HCT116 (cell line): ENCODE measurements at regions not wholly inside any gene's neighbourhood (a gene's known extent, or its start where the extent isn't known, plus 50 kb on each side); places are given as distances from the start of the nearest gene placed in this dataset.

Experiments
- ATAC-seq: fragments of 200-7000 bp; cut with Tn5 transposase; 2 replicates; pipeline ENCODE4 v1.9.1; 2020; ENCODE audit warnings: mild to moderate bottlenecking, moderate library complexity
- BruUV-seq: library from RNA; stranded (reverse); fragments of 400-500 nt; replicated peaks from 2 replicates; lab custom pipeline; 2021; lab: Mats Ljungman, UMichigan
- CTCF ChIA-PET: fragments of 300-600 bp; sonication (Branson Sonifier 250); formaldehyde crosslinking; loops from one replicate; lab custom pipeline; 2021; ENCODE audit warnings: antibody characterized with exemption; lab: Charles Lee
- POLR2A ChIA-PET: fragments of 300-600, 350-600 bp; sonication (Branson Sonifier 250); formaldehyde crosslinking; loops from one replicate; lab custom pipeline; 2021; ENCODE audit warnings: antibody characterized with exemption; lab: Charles Lee
- RAD21 ChIA-PET, 2 experiments: fragments of 300-600 bp; sonication (Branson Sonifier 250); formaldehyde crosslinking; loops; one replicate each; lab custom pipeline; 2023; ENCODE audit warnings: low total read pairs in 2 of 2; ENCODE audit not compliant: uncharacterized antibody in 2 of 2, unreplicated experiment in 2 of 2, low non-redundant PET in 1 of 2; lab: Charles Lee
- DNase-seq: peaks from one replicate; pipeline ENCODE4 v3.0.0-alpha.2; 2010; ENCODE audit warnings: low read depth, low spot score
- H2AFZ ChIP-seq: fragments of 200-600 bp; shearing (Covaris generic), sonication (generic); 2 replicates; pipeline ENCODE4 v1.6.1; 2017; ENCODE audit warnings: low read depth, mixed run types, mixed read lengths, antibody characterized with exemption, low read length; ENCODE audit not compliant: poor library complexity, severe bottlenecking
- H3K27ac ChIP-seq: 2 replicates; pipeline ENCODE4 v1.5.1; 2012; ENCODE audit warnings: low read depth, low read length
- H3K27me3 ChIP-seq: fragments of 200-600 bp; sonication (generic); 2 replicates; pipeline ENCODE4 v1.6.1; 2016; ENCODE audit warnings: mixed run types, low read length, mixed read lengths; ENCODE audit not compliant: insufficient read depth
- H3K36me3 ChIP-seq, 2 experiments: fragments of 200-500 bp in 1 of 2; fragments of 200-600 bp in 1 of 2; sonication (Bioruptor generic) in 1 of 2; sonication (generic) in 1 of 2; 2 replicates each; pipeline versions ENCODE4 v1.5.1 to v1.6.1; 2014 to 2016; ENCODE audit warnings: low read length in 2 of 2, inconsistent platforms in 1 of 2, mixed read lengths in 1 of 2, mixed run types in 1 of 2; ENCODE audit not compliant: insufficient read depth in 2 of 2, control insufficient read depth in 1 of 2
- H3K4me1 ChIP-seq, 2 experiments: fragments of 200-600 bp in 1 of 2; sonication (generic) in 1 of 2; 2 replicates each; pipeline versions ENCODE4 v1.5.1 to v1.6.1; 2012 to 2017; ENCODE audit warnings: low read length in 2 of 2, inconsistent platforms in 1 of 2, mild to moderate bottlenecking in 1 of 2, mixed read lengths in 1 of 2, mixed run types in 1 of 2, moderate library complexity in 1 of 2; ENCODE audit not compliant: insufficient read depth in 2 of 2, control insufficient read depth in 1 of 2
- H3K4me2 ChIP-seq: fragments of 200-600 bp; sonication (generic); 2 replicates; pipeline ENCODE4 v1.6.1; 2017; ENCODE audit warnings: mixed run types, low read length, mixed read lengths
- H3K4me3 ChIP-seq, 2 experiments: fragments of 200-600 bp in 1 of 2; sonication (generic) in 1 of 2; replicated peaks in 1 of 2; 2 replicates each; pipeline ENCODE4 v1.5.1; 2011 to 2016; ENCODE audit warnings: low read length in 2 of 2, control low read depth in 1 of 2, low read depth in 1 of 2, mild to moderate bottlenecking in 1 of 2, mixed read lengths in 1 of 2, mixed run types in 1 of 2
- H3K79me2 ChIP-seq: fragments of 200-600 bp; sonication (generic); 2 replicates; pipeline ENCODE4 v1.6.1; 2017; ENCODE audit warnings: mild to moderate bottlenecking, mixed run types, low read length, moderate library complexity, mixed read lengths; ENCODE audit not compliant: insufficient read depth
- H3K9ac ChIP-seq: fragments of 200-600 bp; sonication (generic); 2 replicates; pipeline ENCODE4 v1.6.1; 2016; ENCODE audit warnings: low read length, mixed read lengths
- H3K9me2 ChIP-seq: fragments of 200-600 bp; sonication (generic), shearing (Covaris generic); 2 replicates; pipeline ENCODE4 v1.6.1; 2017; ENCODE audit warnings: mixed run types, mild to moderate bottlenecking, moderate library complexity; ENCODE audit not compliant: insufficient read depth
- H3K9me3 ChIP-seq, 2 experiments: fragments of 200-500 bp in 1 of 2; fragments of 200-600 bp in 1 of 2; sonication (Bioruptor generic) in 1 of 2; sonication (generic) in 1 of 2; 2 replicates each; pipeline ENCODE4 v1.6.1; 2014 to 2017; ENCODE audit warnings: low read length in 2 of 2, mixed read lengths in 2 of 2, inconsistent platforms in 1 of 2, low read depth in 1 of 2, mild to moderate bottlenecking in 1 of 2, mixed run types in 1 of 2, moderate library complexity in 1 of 2; ENCODE audit not compliant: control insufficient read depth in 1 of 2, insufficient read depth in 1 of 2
- H4K20me1 ChIP-seq: fragments of 200-600 bp; sonication (generic), shearing (Covaris generic); 2 replicates; pipeline ENCODE4 v1.6.1; 2017; ENCODE audit warnings: mixed run types, mild to moderate bottlenecking, moderate library complexity; ENCODE audit not compliant: insufficient read depth
- CBX3 ChIP-seq: IDR thresholded peaks from 2 replicates; pipeline ENCODE4 v1.6.1; 2012; ENCODE audit warnings: low read depth
- EGR1 ChIP-seq: IDR thresholded peaks from 2 replicates; pipeline ENCODE4 v1.6.1; 2012; ENCODE audit warnings: low read depth
- ELF1 ChIP-seq: IDR thresholded peaks from 2 replicates; pipeline ENCODE4 v1.6.1; 2012; ENCODE audit warnings: low read depth, borderline replicate concordance
- EZH2 ChIP-seq: fragments of 200-600 bp; sonication (generic); IDR thresholded peaks from 2 replicates; pipeline ENCODE4 v1.6.1; 2017; ENCODE audit warnings: antibody characterized with exemption, mixed run types
- EZH2phosphoT487 ChIP-seq: fragments of 200-600 bp; IDR thresholded peaks from 2 replicates; pipeline ENCODE4 v1.6.1; 2018; ENCODE audit warnings: antibody characterized with exemption, borderline replicate concordance
- FOSL1 ChIP-seq: IDR thresholded peaks from 2 replicates; pipeline ENCODE4 v1.6.1; 2012; ENCODE audit warnings: low read depth
- JUND ChIP-seq: IDR thresholded peaks from 2 replicates; pipeline ENCODE4 v1.6.1; 2012
- POLR2A ChIP-seq: IDR thresholded peaks from 2 replicates; pipeline ENCODE4 v1.7.0; 2011; ENCODE audit warnings: borderline replicate concordance; ENCODE audit not compliant: insufficient read depth, insufficient read length; ENCODE audit errors: extremely low read depth
- POLR2AphosphoS5 ChIP-seq: IDR thresholded peaks from 2 replicates; pipeline ENCODE4 v1.6.1; 2011; ENCODE audit warnings: mild to moderate bottlenecking, low read depth, low read length, moderate library complexity
- SRF ChIP-seq: IDR thresholded peaks from 2 replicates; pipeline ENCODE4 v1.6.1; 2012; ENCODE audit warnings: low read depth
- TCF7L2 ChIP-seq: IDR thresholded peaks from 2 replicates; pipeline ENCODE4 v1.7.0; 2011; ENCODE audit warnings: borderline replicate concordance, inconsistent platforms; ENCODE audit not compliant: insufficient read depth, insufficient read length; ENCODE audit errors: extremely low read depth
- YY1 ChIP-seq: IDR thresholded peaks from 2 replicates; pipeline ENCODE4 v1.6.1; 2011; ENCODE audit warnings: low read length, low read depth, moderate library complexity, mild to moderate bottlenecking; ENCODE audit not compliant: insufficient replicate concordance; ENCODE audit errors: extremely low read depth
- ZNF274 ChIP-seq: fragments of 200-500 bp; sonication (Bioruptor generic); IDR thresholded peaks from 2 replicates; pipeline ENCODE4 v1.6.1; 2014; ENCODE audit warnings: mild to moderate bottlenecking, low read depth, low read length, inconsistent platforms
- intact Hi-C: fragments of 100-400 bp; cut with micrococcal nuclease; formaldehyde crosslinking; loops from 2 replicates; pipeline ENCODE4 v1.10.0; 2022
- TF ChIP-seq, protein P1 (sequence below): IDR thresholded peaks from 2 replicates; pipeline ENCODE4 v1.6.1; 2011; ENCODE audit warnings: mild to moderate bottlenecking, low read length, moderate library complexity; ENCODE audit not compliant: insufficient replicate concordance; ENCODE audit errors: extremely low read depth
- TF ChIP-seq, protein P2 (sequence below): IDR thresholded peaks from 2 replicates; pipeline ENCODE4 v1.6.1; 2012
- TF ChIP-seq, protein P3 (sequence below): IDR thresholded peaks from 2 replicates; pipeline ENCODE4 v1.6.1; 2012; ENCODE audit warnings: low read depth

DNA sequence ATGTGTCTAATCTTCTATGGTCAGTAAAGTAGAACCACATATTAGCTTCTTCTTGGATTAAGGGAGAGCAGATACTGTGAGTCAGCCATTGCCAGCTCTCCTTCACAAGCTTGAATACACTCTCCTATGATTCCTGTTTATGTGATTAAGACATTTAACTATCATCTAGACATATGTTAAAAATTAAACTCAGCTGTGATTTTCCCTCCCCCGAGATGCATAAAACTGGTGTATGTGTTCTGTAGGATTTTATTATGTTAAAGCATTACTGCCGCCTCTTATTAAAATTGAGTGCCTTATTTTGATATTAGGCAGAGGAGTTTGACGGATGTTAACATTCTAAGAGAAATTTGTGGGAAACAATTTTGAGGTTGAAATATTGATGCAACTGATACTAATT, 114.6 kb downstream of the ACTBL2 start:
- ATAC-seq (no peak), DNase-seq (no peak)
- CTCF ChIA-PET: no interaction called here
- intact Hi-C loops: no loop called here
- H3K27ac ChIP-seq: peak overlapping the region; percentile 93
- no peaks in the 10 kb centered on the region for H3K9me3 ChIP-seq
- TF ChIP-seq JUND: no peak
- no peak for TF ChIP-seq ELF1
- TF ChIP-seq FOSL1: no peak
- no peak for TF ChIP-seq YY1
- no peak for TF ChIP-seq SRF
- no peak for TF ChIP-seq EZH2phosphoT487
- no peak for TF ChIP-seq TCF7L2
- no peak for TF ChIP-seq EGR1
- TF ChIP-seq EZH2: no peak
- TF ChIP-seq, protein P1, sequence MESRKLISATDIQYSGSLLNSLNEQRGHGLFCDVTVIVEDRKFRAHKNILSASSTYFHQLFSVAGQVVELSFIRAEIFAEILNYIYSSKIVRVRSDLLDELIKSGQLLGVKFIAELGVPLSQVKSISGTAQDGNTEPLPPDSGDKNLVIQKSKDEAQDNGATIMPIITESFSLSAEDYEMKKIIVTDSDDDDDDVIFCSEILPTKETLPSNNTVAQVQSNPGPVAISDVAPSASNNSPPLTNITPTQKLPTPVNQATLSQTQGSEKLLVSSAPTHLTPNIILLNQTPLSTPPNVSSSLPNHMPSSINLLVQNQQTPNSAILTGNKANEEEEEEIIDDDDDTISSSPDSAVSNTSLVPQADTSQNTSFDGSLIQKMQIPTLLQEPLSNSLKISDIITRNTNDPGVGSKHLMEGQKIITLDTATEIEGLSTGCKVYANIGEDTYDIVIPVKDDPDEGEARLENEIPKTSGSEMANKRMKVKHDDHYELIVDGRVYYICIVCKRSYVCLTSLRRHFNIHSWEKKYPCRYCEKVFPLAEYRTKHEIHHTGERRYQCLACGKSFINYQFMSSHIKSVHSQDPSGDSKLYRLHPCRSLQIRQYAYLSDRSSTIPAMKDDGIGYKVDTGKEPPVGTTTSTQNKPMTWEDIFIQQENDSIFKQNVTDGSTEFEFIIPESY: no peak
- TF ChIP-seq, protein P2, sequence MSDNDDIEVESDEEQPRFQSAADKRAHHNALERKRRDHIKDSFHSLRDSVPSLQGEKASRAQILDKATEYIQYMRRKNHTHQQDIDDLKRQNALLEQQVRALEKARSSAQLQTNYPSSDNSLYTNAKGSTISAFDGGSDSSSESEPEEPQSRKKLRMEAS: no peak
- TF ChIP-seq POLR2AphosphoS5: no peak
- TF ChIP-seq POLR2A: no peak
- TF ChIP-seq ZNF274: no peak
- no peak for TF ChIP-seq CBX3
- TF ChIP-seq, protein P3, sequence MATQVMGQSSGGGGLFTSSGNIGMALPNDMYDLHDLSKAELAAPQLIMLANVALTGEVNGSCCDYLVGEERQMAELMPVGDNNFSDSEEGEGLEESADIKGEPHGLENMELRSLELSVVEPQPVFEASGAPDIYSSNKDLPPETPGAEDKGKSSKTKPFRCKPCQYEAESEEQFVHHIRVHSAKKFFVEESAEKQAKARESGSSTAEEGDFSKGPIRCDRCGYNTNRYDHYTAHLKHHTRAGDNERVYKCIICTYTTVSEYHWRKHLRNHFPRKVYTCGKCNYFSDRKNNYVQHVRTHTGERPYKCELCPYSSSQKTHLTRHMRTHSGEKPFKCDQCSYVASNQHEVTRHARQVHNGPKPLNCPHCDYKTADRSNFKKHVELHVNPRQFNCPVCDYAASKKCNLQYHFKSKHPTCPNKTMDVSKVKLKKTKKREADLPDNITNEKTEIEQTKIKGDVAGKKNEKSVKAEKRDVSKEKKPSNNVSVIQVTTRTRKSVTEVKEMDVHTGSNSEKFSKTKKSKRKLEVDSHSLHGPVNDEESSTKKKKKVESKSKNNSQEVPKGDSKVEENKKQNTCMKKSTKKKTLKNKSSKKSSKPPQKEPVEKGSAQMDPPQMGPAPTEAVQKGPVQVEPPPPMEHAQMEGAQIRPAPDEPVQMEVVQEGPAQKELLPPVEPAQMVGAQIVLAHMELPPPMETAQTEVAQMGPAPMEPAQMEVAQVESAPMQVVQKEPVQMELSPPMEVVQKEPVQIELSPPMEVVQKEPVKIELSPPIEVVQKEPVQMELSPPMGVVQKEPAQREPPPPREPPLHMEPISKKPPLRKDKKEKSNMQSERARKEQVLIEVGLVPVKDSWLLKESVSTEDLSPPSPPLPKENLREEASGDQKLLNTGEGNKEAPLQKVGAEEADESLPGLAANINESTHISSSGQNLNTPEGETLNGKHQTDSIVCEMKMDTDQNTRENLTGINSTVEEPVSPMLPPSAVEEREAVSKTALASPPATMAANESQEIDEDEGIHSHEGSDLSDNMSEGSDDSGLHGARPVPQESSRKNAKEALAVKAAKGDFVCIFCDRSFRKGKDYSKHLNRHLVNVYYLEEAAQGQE: no peak
- H3K4me3 ChIP-seq: no peak overlapping the region
- no peaks in the 10 kb centered on the region for H3K9me2 ChIP-seq
- RAD21 ChIA-PET: no interaction called here
- H3K4me1 ChIP-seq: peaks cover 44 to 69% of the 10 kb centered on the region in 2 experiments
- peak overlapping the region; percentile 61 for H3K9ac ChIP-seq
- H2AFZ ChIP-seq: no peak overlapping the region
- peak overlapping the region; percentile 65 for H3K4me2 ChIP-seq
- H4K20me1 ChIP-seq: no peaks in the 10 kb centered on the region
- H3K79me2 ChIP-seq: no peaks in the 10 kb centered on the region
- H3K36me3 ChIP-seq: no peaks in the 10 kb centered on the region
- no peaks in the 10 kb centered on the region for H3K27me3 ChIP-seq
- POLR2A ChIA-PET: interaction anchor here (1.7 to 2.8 kb wide), 2 partner anchors 9 to 15 kb away, joined by 4 to 12 read pairs; no protein-coding TSS in a partner anchor
- BruUV-seq: no TSS peak
